PC-9 (cell line): ENCODE measurements at regions not wholly inside any gene's neighbourhood (a gene's known extent, or its start where the extent isn't known, plus 50 kb on each side); places are given as distances from the start of the nearest gene placed in this dataset.

Experiments
- BruUV-seq: library from RNA; stranded (reverse); fragments of 400-500 nt; replicated peaks from 2 replicates; lab custom pipeline; 2021; lab: Mats Ljungman, UMichigan
- CTCF ChIA-PET: fragments of 300-600 bp; sonication (Branson Sonifier 250); formaldehyde crosslinking; loops from one replicate; lab custom pipeline; 2022; ENCODE audit warnings: antibody characterized with exemption; lab: Charles Lee
- POLR2A ChIA-PET: fragments of 300-600 bp; sonication (Branson Sonifier 250); formaldehyde crosslinking; loops from one replicate; lab custom pipeline; 2022; ENCODE audit warnings: antibody characterized with exemption; ENCODE audit not compliant: unreplicated experiment; lab: Charles Lee
- DNase-seq, 2 experiments: peaks; one replicate each; pipeline versions ENCODE4 v3.0.0 to v3.0.0-alpha.2; 2015 to 2022; ENCODE audit warnings: mixed read lengths in 1 of 2
- H2AFZ ChIP-seq: fragments of 200-600 bp; sonication (generic); 2 replicates; pipeline ENCODE4 v1.8.1; 2017; ENCODE audit warnings: antibody characterized with exemption
- H3F3A ChIP-seq: fragments of 200-600 bp; sonication (generic); 2 replicates; pipeline ENCODE4 v1.8.1; 2017; ENCODE audit warnings: antibody characterized with exemption, mild to moderate bottlenecking, low read depth; ENCODE audit not compliant: insufficient read depth
- H3K27ac ChIP-seq: fragments of 200-600 bp; sonication (generic); 2 replicates; pipeline ENCODE4 v1.6.1; 2016; ENCODE audit warnings: mixed run types
- H3K27me3 ChIP-seq: fragments of 200-600 bp; sonication (generic); 2 replicates; pipeline ENCODE4 v1.6.1; 2016; ENCODE audit warnings: low read depth, mixed run types; ENCODE audit not compliant: insufficient read depth
- H3K36me3 ChIP-seq: fragments of 200-600 bp; sonication (generic); 2 replicates; pipeline ENCODE4 v1.6.1; 2016; ENCODE audit warnings: low read depth, mixed run types
- H3K4me1 ChIP-seq: fragments of 200-600 bp; sonication (generic); replicated peaks from 2 replicates; pipeline ENCODE4 v1.6.1; 2016; ENCODE audit warnings: mixed run types; ENCODE audit not compliant: insufficient read depth
- H3K4me2 ChIP-seq: fragments of 200-600 bp; sonication (generic); 2 replicates; pipeline ENCODE4 v1.6.1; 2017; ENCODE audit warnings: mixed run types
- H3K4me3 ChIP-seq: fragments of 200-600 bp; sonication (generic); 2 replicates; pipeline ENCODE4 v1.6.1; 2016; ENCODE audit warnings: mixed run types
- H3K79me2 ChIP-seq: fragments of 200-600 bp; sonication (generic); 2 replicates; pipeline ENCODE4 v1.6.1; 2017; ENCODE audit warnings: low read depth, mixed run types
- H3K9me2 ChIP-seq: fragments of 200-600 bp; sonication (generic); 2 replicates; pipeline ENCODE4 v1.8.1; 2017; ENCODE audit warnings: mild to moderate bottlenecking; ENCODE audit not compliant: insufficient read depth
- H3K9me3 ChIP-seq: fragments of 200-600 bp; sonication (generic); 2 replicates; pipeline ENCODE4 v1.8.1; 2016; ENCODE audit warnings: low read depth; ENCODE audit not compliant: insufficient read depth
- H4K20me1 ChIP-seq: fragments of 200-600 bp; sonication (generic); 2 replicates; pipeline ENCODE4 v1.8.1; 2017; ENCODE audit not compliant: insufficient read depth
- CTCF ChIP-seq: fragments of 200-600 bp; sonication (generic); conservative IDR thresholded peaks from 2 replicates; pipeline ENCODE4 v1.6.1; 2017; ENCODE audit warnings: mixed run types, antibody characterized with exemption, mild to moderate bottlenecking, moderate library complexity
- EZH2 ChIP-seq: fragments of 200-600 bp; sonication (generic); IDR thresholded peaks from 2 replicates; pipeline ENCODE4 v1.8.0; 2017; ENCODE audit warnings: antibody characterized with exemption, low read depth
- intact Hi-C: fragments of 100-400 bp; cut with micrococcal nuclease; formaldehyde crosslinking; loops from one replicate; pipeline ENCODE4 v1.10.0; 2022; ENCODE audit not compliant: unreplicated experiment

DNA sequence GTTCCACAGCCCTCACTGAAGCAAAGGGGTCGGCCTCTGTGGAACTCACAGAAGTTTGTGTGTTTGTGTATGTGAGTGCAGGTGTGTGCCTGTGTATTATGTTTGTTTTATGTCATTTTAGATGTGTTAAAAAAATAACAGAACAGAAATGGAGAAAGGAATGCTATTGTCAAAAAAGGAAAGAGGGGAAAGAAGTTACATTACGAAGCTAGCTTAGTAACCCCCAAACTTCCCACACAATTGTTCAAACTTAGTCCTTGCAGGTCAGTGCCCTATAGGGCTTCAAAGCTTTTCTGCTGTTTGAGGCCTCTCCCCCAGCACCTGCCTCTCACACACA, 1505.6 kb upstream of the SLC10A2 start:
- peaks cover 7% of the 10 kb centered on the region; the same call in 1 of the 2 replicates for H3K4me1 ChIP-seq
- CTCF ChIA-PET, result interaction anchor here (0.6 to 1.3 kb wide), 7 partner anchors 14 to 1964 kb away, joined by 3 to 5 read pairs (median 3); no protein-coding TSS in a partner anchor
- H3K4me3 ChIP-seq, result no peak overlapping the region; the same call in 1 of the 2 replicates
- H3K9me3 ChIP-seq, result no peaks in the 10 kb centered on the region
- H3K9me2 ChIP-seq, result no peaks in the 10 kb centered on the region
- no peak for TF ChIP-seq EZH2
- peak; percentile 10; the same call in 1 of the 2 replicates for TF ChIP-seq CTCF
- intact Hi-C loops, result loop anchor here (1.0 to 10.0 kb wide), 7 partner anchors 193 to 1961 kb away; no protein-coding TSS in a partner anchor
- peaks cover 5% of the 10 kb centered on the region; the same call in 1 of the 2 replicates for H3F3A ChIP-seq
- POLR2A ChIA-PET, result interaction anchor here (0.6 kb wide), 1 partner anchor 295 kb away, joined by 6 read pairs; no protein-coding TSS in a partner anchor
- H4K20me1 ChIP-seq, result no peaks in the 10 kb centered on the region
- H2AFZ ChIP-seq, result no peak overlapping the region
- H3K36me3 ChIP-seq, result no peaks in the 10 kb centered on the region
- no TSS peak for BruUV-seq
- no peaks in the 10 kb centered on the region for H3K79me2 ChIP-seq
- H3K27ac ChIP-seq, result no peak overlapping the region
- no peak for DNase-seq
- peak overlapping the region; percentile 59 for H3K4me2 ChIP-seq
- H3K27me3 ChIP-seq, result no peaks in the 10 kb centered on the region

DNA sequence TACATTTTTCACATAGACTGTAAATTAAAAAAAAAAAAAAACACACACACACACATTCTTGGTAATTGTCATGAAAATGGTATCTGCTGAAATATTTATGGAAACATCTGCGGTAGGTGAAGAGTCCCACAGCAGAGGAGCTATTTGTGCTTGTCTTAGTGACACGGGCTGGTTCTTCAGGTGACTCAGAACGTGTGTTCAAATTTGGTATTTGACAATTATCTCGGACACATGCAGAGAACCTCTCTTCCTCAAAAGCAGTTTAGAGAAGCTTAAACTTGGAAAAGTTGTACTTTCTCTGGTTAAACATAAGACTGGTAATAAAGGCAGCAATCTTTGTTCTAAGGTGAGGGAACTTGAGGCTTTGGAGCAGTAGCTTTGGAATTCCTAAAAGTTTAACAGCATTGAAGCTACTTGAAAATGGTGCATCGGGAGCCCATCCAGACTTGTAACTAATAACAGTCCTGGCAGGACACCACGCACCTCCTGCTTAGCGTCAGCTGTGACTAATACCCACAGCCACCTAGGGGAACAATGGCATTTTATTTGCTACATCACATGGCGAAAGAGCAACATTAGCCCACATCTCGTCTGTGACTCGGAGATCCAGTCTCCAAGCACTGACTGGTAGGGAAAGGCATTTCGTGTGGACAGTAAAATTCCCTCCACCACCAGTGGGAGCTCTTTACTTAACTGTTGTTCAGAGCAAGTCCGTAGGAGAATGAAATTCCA, 1505.1 kb upstream of the SLC10A2 start:
- Histone ChIP-seq H3K36me3 (no peaks in the 10 kb centered on the region), H3K27ac (no peak overlapping the region), H2AFZ (peak overlapping the region; percentile 30; the same call in 1 of the 2 replicates), H3K4me1 (peaks cover 7% of the 10 kb centered on the region; the same call in 1 of the 2 replicates), H3K4me2 (peak overlapping the region; percentile 59), H3K9me2 (no peaks in the 10 kb centered on the region), H4K20me1 (no peaks in the 10 kb centered on the region), H3K9me3 (no peaks in the 10 kb centered on the region), H3K27me3 (no peaks in the 10 kb centered on the region), H3K79me2 (no peaks in the 10 kb centered on the region), H3F3A (peaks cover 5% of the 10 kb centered on the region; the same call in 1 of the 2 replicates), H3K4me3 (peak overlapping the region; percentile 26; the same call in 1 of the 2 replicates)
- ChIA-PET POLR2A (interaction anchor here (0.6 kb wide), 2 partner anchors 296 to 753 kb away, joined by 3 to 6 read pairs; no protein-coding TSS in a partner anchor), CTCF (interaction anchor here (0.5 to 1.3 kb wide), 10 partner anchors 14 to 1965 kb away, joined by 3 to 5 read pairs (median 3); no protein-coding TSS in a partner anchor)
- no TSS peak for BruUV-seq
- DNase-seq, result peak; percentile 72 to 75
- intact Hi-C loops, result loop anchor here (1.0 to 10.0 kb wide), 7 partner anchors 193 to 1962 kb away; no protein-coding TSS in a partner anchor
- TF ChIP-seq CTCF (peak; percentile 78), EZH2 (no peak)

GRCh38 chr13:104567114-104567513, 1500.9 kb upstream of the SLC10A2 start:
- ChIA-PET POLR2A (no interaction called here), CTCF (no interaction called here)
- Histone ChIP-seq H3K79me2 (no peaks in the 10 kb centered on the region), H3K9me3 (no peaks in the 10 kb centered on the region), H3K27ac (no peak overlapping the region), H3K36me3 (no peaks in the 10 kb centered on the region), H3K4me2 (no peak overlapping the region), H2AFZ (no peak overlapping the region), H3K4me3 (no peak overlapping the region), H4K20me1 (no peaks in the 10 kb centered on the region), H3K4me1 (peaks cover 7% of the 10 kb centered on the region; the same call in 1 of the 2 replicates), H3K27me3 (no peaks in the 10 kb centered on the region), H3F3A (peaks cover 5% of the 10 kb centered on the region; the same call in 1 of the 2 replicates), H3K9me2 (no peaks in the 10 kb centered on the region)
- TF ChIP-seq CTCF (no peak), EZH2 (no peak)
- no TSS peak for BruUV-seq
- peak in 1 of 2 experiments; percentile 7 for DNase-seq
- intact Hi-C loops, result no loop called here
